ENCODE measurements at regions not wholly inside any gene's neighbourhood (a gene's known extent, or its start where the extent isn't known, plus 50 kb on each side); places are given as distances from the start of the nearest gene placed in this dataset.

GRCh38 chr10:21172930-21173801 is 276.1 kb upstream of the NEBL start:
- WGBS (ENCODE audit: insufficient coverage) = 1% methylated on average over 54 of the region's 69 CpGs
- ChIA-PET CTCF (no interaction called here), POLR2A (no interaction called here)
- peak overlapping the region in 2 of 3 donors; percentile 49 to 60 for H3K4me3 Mint-ChIP-seq
- H3K27me3 Mint-ChIP-seq = peaks cover 49 to 55% of the 10 kb centered on the region in 2 donors
- Histone ChIP-seq H3K4me3 (ENCODE audit: control insufficient read depth in 1 of 2, extremely low read depth in 1 of 2, low read length in 1 of 2) (peak overlapping the region in 1 of 2 donors; percentile 25), H3K4me1 (ENCODE audit: control insufficient read depth in 1 of 2, extremely low read depth in 1 of 2, insufficient read depth in 2 of 2, low read length in 2 of 2) (peaks cover 2 to 4% of the 10 kb centered on the region in 2 experiments), H3K27me3 (replicated peaks in 1 of 2; ENCODE audit: control insufficient read depth in 2 of 2, extremely low read depth in 1 of 2, insufficient read depth in 2 of 2, low read length in 1 of 2) (peaks cover 12 to 23% of the 10 kb centered on the region in 2 experiments), H3K36me3 (ENCODE audit: control insufficient read depth in 2 of 2, extremely low read depth in 1 of 2, insufficient read depth in 1 of 2, low read length in 1 of 2) (no peaks in the 10 kb centered on the region), H3K27ac (ENCODE audit: low read length) (no peak overlapping the region), H3K9me3 (no peaks in the 10 kb centered on the region)
- H3K4me1 Mint-ChIP-seq = peaks cover 9 to 19% (median 16%) of the 10 kb centered on the region in 3 donors
- no peak overlapping the region for H3K27ac Mint-ChIP-seq
- no peaks in the 10 kb centered on the region for H3K9me3 Mint-ChIP-seq
- DNase-seq (no peak), ATAC-seq (replicated peaks in 1 of 4) (no peak)
- H3K36me3 Mint-ChIP-seq = no peaks in the 10 kb centered on the region

GRCh38 chr10:21172542-21172929 is 275.4 kb upstream of the NEBL start:
- Histone ChIP-seq H3K27me3 (replicated peaks in 1 of 2; ENCODE audit: control insufficient read depth in 2 of 2, extremely low read depth in 1 of 2, insufficient read depth in 2 of 2, low read length in 1 of 2) (peaks cover 12 to 23% of the 10 kb centered on the region in 2 experiments), H3K4me3 (ENCODE audit: control insufficient read depth in 1 of 2, extremely low read depth in 1 of 2, low read length in 1 of 2) (no peak overlapping the region), H3K27ac (ENCODE audit: low read length) (no peak overlapping the region), H3K9me3 (no peaks in the 10 kb centered on the region), H3K4me1 (ENCODE audit: control insufficient read depth in 1 of 2, extremely low read depth in 1 of 2, insufficient read depth in 2 of 2, low read length in 2 of 2) (peaks cover 2 to 4% of the 10 kb centered on the region in 2 experiments), H3K36me3 (ENCODE audit: control insufficient read depth in 2 of 2, extremely low read depth in 1 of 2, insufficient read depth in 1 of 2, low read length in 1 of 2) (no peaks in the 10 kb centered on the region)
- Mint-ChIP-seq H3K9me3 (no peaks in the 10 kb centered on the region), H3K4me1 (peaks cover 9 to 19% (median 16%) of the 10 kb centered on the region in 3 donors), H3K27me3 (peaks cover 50 to 53% of the 10 kb centered on the region in 2 donors), H3K27ac (no peak overlapping the region), H3K36me3 (no peaks in the 10 kb centered on the region), H3K4me3 (peak overlapping the region in 1 of 3 donors; percentile 60)
- 62% methylated on average over 7 of the region's 10 CpGs for WGBS (ENCODE audit: insufficient coverage)
- ATAC-seq (replicated peaks in 1 of 4) (no peak), DNase-seq (no peak)
- POLR2A ChIA-PET = no interaction called here
- CTCF ChIA-PET = no interaction called here

DNA sequence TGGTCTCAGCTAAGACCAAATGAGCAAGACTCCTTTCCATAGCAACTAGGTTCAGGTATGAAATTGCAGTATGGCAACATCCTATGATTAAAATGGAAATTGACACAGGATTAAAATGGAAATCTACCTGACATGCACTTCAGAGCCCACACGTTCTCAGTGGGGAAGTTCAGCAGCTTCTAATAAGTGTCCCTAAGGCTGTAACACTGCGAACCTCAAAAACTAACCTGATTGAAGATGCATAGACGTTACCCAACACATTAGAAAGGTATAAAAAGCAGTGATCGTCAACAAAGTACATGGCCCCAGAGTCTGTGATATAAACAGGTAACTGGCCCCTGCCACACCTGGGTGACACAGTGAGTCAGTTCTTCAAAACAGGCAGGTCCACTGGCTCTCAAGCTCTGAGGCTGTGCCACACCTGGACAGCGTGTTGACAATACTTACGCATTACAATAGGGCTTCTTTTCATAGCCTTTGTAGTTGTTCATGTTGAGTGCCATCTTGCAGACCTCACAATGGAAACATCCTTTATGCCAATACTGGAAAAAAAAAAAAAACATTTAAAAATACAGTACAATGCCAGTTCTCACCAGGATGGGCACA is 274.9 kb upstream of the NEBL start:
- Histone ChIP-seq H3K27me3 (replicated peaks in 1 of 2; ENCODE audit: control insufficient read depth in 2 of 2, extremely low read depth in 1 of 2, insufficient read depth in 2 of 2, low read length in 1 of 2) (peaks cover 12 to 23% of the 10 kb centered on the region in 2 experiments), H3K36me3 (ENCODE audit: control insufficient read depth in 2 of 2, extremely low read depth in 1 of 2, insufficient read depth in 1 of 2, low read length in 1 of 2) (no peaks in the 10 kb centered on the region), H3K27ac (ENCODE audit: low read length) (no peak overlapping the region), H3K9me3 (no peaks in the 10 kb centered on the region), H3K4me3 (ENCODE audit: control insufficient read depth in 1 of 2, extremely low read depth in 1 of 2, low read length in 1 of 2) (no peak overlapping the region), H3K4me1 (ENCODE audit: control insufficient read depth in 1 of 2, extremely low read depth in 1 of 2, insufficient read depth in 2 of 2, low read length in 2 of 2) (peaks cover 2 to 4% of the 10 kb centered on the region in 2 experiments)
- H3K27me3 Mint-ChIP-seq = peaks cover 48 to 51% of the 10 kb centered on the region in 2 donors
- H3K4me3 Mint-ChIP-seq = peak overlapping the region in 1 of 3 donors; percentile 60
- 90% methylated on average over 2 of the region's 6 CpGs for WGBS (ENCODE audit: insufficient coverage)
- peaks cover 9 to 19% (median 16%) of the 10 kb centered on the region in 3 donors for H3K4me1 Mint-ChIP-seq
- ChIA-PET POLR2A (no interaction called here), CTCF (no interaction called here)
- ATAC-seq (replicated peaks in 1 of 4) = no peak
- no peaks in the 10 kb centered on the region for H3K9me3 Mint-ChIP-seq
- H3K36me3 Mint-ChIP-seq = no peaks in the 10 kb centered on the region
- DNase-seq = no peak
- H3K27ac Mint-ChIP-seq = no peak overlapping the region

GRCh38 chr10:21171197-21171935 is 274.3 kb upstream of the NEBL start:
- CTCF ChIA-PET = no interaction called here
- H3K9me3 Mint-ChIP-seq = peaks cover 0 to 3% (median 2%) of the 10 kb centered on the region in 3 donors
- H3K9me3 ChIP-seq = no peaks in the 10 kb centered on the region
- H3K4me1 Mint-ChIP-seq = peaks cover 9 to 19% (median 16%) of the 10 kb centered on the region in 3 donors
- POLR2A ChIA-PET = no interaction called here
- H3K36me3 Mint-ChIP-seq = no peaks in the 10 kb centered on the region
- no peak for ATAC-seq (replicated peaks in 1 of 4)
- no peak overlapping the region for H3K27ac ChIP-seq (ENCODE audit: low read length)
- H3K4me3 Mint-ChIP-seq = no peak overlapping the region
- no peak overlapping the region for H3K27ac Mint-ChIP-seq
- DNase-seq = no peak
- H3K4me1 ChIP-seq (ENCODE audit: control insufficient read depth in 1 of 2, extremely low read depth in 1 of 2, insufficient read depth in 2 of 2, low read length in 2 of 2) = peaks cover 2 to 4% of the 10 kb centered on the region in 2 experiments
- H3K4me3 ChIP-seq (ENCODE audit: control insufficient read depth in 1 of 2, extremely low read depth in 1 of 2, low read length in 1 of 2) = no peak overlapping the region
- whole genome bisulfite sequencing (ENCODE audit: insufficient coverage) = 78% methylated on average over 9 of the region's 14 CpGs
- H3K27me3 Mint-ChIP-seq = peaks cover 46 to 47% of the 10 kb centered on the region in 2 donors
- H3K27me3 ChIP-seq (replicated peaks in 1 of 2; ENCODE audit: control insufficient read depth in 2 of 2, extremely low read depth in 1 of 2, insufficient read depth in 2 of 2, low read length in 1 of 2) = peaks cover 12 to 23% of the 10 kb centered on the region in 2 experiments
- no peaks in the 10 kb centered on the region for H3K36me3 ChIP-seq (ENCODE audit: control insufficient read depth in 2 of 2, extremely low read depth in 1 of 2, insufficient read depth in 1 of 2, low read length in 1 of 2)

GRCh38 chr10:21170216-21170615 is 273.1 kb upstream of the NEBL start:
- H3K36me3 Mint-ChIP-seq = no peaks in the 10 kb centered on the region
- CTCF ChIA-PET = no interaction called here

DNA sequence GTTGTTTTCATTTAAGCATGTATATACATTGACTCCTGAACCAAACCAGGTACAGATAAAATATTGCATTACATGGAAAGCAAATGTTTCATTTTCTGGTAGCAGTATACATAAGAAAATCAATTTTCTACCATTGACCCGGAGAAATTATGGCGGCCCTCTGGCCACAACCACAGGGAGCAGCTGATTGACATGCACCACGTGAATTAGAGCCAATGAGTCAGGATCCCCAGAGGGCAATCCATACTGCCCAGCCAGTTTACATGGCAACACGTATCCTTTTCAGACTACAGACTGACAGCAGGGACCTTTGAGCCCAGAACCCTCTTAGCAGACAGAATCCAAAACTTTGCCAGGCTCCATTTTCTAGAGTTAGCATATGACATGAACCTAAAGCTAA is 272.2 kb upstream of the NEBL start:
- 83% methylated on average over 4 of the region's 4 CpGs for WGBS (ENCODE audit: insufficient coverage)
- Mint-ChIP-seq H3K4me3 (no peak overlapping the region), H3K27ac (no peak overlapping the region), H3K4me1 (peaks cover 0 to 11% (median 9%) of the 10 kb centered on the region in 3 donors), H3K9me3 (peaks cover 0 to 4% (median 3%) of the 10 kb centered on the region in 3 donors), H3K27me3 (peaks cover 31 to 32% of the 10 kb centered on the region in 2 donors), H3K36me3 (no peaks in the 10 kb centered on the region)
- Histone ChIP-seq H3K36me3 (ENCODE audit: control insufficient read depth in 2 of 2, extremely low read depth in 1 of 2, insufficient read depth in 1 of 2, low read length in 1 of 2) (no peaks in the 10 kb centered on the region), H3K4me1 (ENCODE audit: control insufficient read depth in 1 of 2, extremely low read depth in 1 of 2, insufficient read depth in 2 of 2, low read length in 2 of 2) (peaks cover under 1 to 4% of the 10 kb centered on the region in 2 experiments), H3K4me3 (ENCODE audit: control insufficient read depth in 1 of 2, extremely low read depth in 1 of 2, low read length in 1 of 2) (no peak overlapping the region), H3K9me3 (no peaks in the 10 kb centered on the region), H3K27me3 (replicated peaks in 1 of 2; ENCODE audit: control insufficient read depth in 2 of 2, extremely low read depth in 1 of 2, insufficient read depth in 2 of 2, low read length in 1 of 2) (peaks cover 7 to 18% of the 10 kb centered on the region in 2 experiments), H3K27ac (ENCODE audit: low read length) (no peak overlapping the region)
- no peak for ATAC-seq (replicated peaks in 1 of 4)
- POLR2A ChIA-PET = no interaction called here
- DNase-seq = no peak
- CTCF ChIA-PET = no interaction called here

More at GRCh38 chr10:21170216-21170615, 273.1 kb upstream of the NEBL start:
- Histone ChIP-seq H3K4me3 (ENCODE audit: control insufficient read depth in 1 of 2, extremely low read depth in 1 of 2, low read length in 1 of 2) (no peak overlapping the region), H3K36me3 (ENCODE audit: control insufficient read depth in 2 of 2, extremely low read depth in 1 of 2, insufficient read depth in 1 of 2, low read length in 1 of 2) (no peaks in the 10 kb centered on the region), H3K27me3 (replicated peaks in 1 of 2; ENCODE audit: control insufficient read depth in 2 of 2, extremely low read depth in 1 of 2, insufficient read depth in 2 of 2, low read length in 1 of 2) (peaks cover 11 to 23% of the 10 kb centered on the region in 2 experiments), H3K27ac (ENCODE audit: low read length) (no peak overlapping the region), H3K4me1 (ENCODE audit: control insufficient read depth in 1 of 2, extremely low read depth in 1 of 2, insufficient read depth in 2 of 2, low read length in 2 of 2) (peaks cover 2 to 4% of the 10 kb centered on the region in 2 experiments), H3K9me3 (no peaks in the 10 kb centered on the region)
- Mint-ChIP-seq H3K27ac (no peak overlapping the region), H3K9me3 (peaks cover 0 to 4% (median 3%) of the 10 kb centered on the region in 3 donors), H3K27me3 (peaks cover 38 to 39% of the 10 kb centered on the region in 2 donors), H3K4me3 (no peak overlapping the region), H3K4me1 (peaks cover 7 to 18% (median 15%) of the 10 kb centered on the region in 3 donors)
- DNase-seq (no peak), ATAC-seq (replicated peaks in 1 of 4) (no peak)
- POLR2A ChIA-PET = no interaction called here
- no CpG with 5 or more reads among the region's 5 CpGs for WGBS (ENCODE audit: insufficient coverage)

Data from T-cell (primary cell).